ENCODE measurements at regions not wholly inside any gene's neighbourhood (a gene's known extent, or its start where the extent isn't known, plus 50 kb on each side); places are given as distances from the start of the nearest gene placed in this dataset.

DNA sequence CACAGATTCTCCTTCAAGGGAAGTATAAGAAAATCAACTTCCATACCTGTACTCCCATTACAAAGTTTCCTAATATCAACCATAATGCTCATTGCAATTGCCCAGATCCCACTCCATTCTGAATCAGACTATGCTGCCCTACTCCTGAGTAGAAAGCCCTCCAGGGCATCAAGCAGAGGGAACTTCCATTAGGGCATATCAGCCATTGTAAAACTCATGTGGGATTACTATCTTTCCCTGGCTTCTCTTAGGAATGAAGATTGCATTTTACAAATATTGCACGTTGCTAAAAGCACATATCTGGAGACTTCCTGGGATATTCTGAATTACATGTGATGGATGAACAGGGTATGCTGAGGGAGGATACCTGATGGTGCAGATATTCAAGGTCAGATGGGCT is 263.2 kb downstream of the FOXA2 start:
- DNase-seq (ENCODE audit: low read depth, low spot score), result no peak

GRCh38 chr20:22320245-22320915 is 264.0 kb downstream of the FOXA2 start:
- no peak for DNase-seq (ENCODE audit: low read depth, low spot score)

DNA sequence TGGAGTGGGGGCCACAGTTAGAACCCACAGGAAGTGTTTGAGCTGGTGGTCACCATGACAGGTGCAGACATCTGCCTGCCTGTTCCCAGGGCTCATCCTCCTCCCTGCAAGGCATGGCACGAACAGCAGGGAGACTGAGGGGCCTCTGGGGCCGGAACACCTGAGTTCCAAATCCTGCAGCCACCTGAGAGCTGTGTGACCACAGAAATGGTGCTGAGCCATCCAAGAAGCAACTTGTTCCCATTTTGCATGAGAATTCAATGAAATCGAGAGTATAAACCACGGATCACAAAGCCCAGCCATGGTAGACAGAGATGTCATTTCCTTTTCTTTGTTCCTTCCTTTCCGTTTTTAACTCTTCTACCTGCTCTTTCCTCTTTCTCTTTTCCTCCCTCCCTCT is 268.6 kb downstream of the FOXA2 start:
- no peak for DNase-seq (ENCODE audit: low read depth, low spot score)

DNA sequence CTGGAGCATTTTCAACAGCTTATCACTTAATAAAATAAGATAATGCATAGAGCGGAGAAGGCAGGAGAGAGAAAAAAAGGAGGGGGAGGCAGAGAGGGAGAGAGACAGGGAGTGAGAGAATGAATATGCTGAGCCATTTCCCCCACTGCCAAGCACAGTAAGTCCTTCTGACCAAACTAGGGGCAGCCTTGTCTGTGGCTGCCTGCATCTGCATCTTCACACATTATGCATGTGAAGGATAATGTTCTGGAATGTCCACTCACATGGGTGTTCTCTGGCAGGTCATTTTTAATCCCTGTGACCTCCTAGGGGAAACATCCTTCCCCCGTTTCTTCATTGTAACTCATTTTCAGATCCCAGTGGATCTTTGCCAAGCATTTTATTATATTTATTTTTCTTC is 269.3 kb downstream of the FOXA2 start:
- DNase-seq (ENCODE audit: low read depth, low spot score), result no peak

GRCh38 chr20:22312744-22313346 is 271.5 kb downstream of the FOXA2 start:
- no peak for DNase-seq (ENCODE audit: low read depth, low spot score)

- DNase-seq (ENCODE audit: low read depth, low spot score), result no peak
Measured at GRCh38 chr20:22308934-22309333, 275.4 kb downstream of the FOXA2 start.

DNA sequence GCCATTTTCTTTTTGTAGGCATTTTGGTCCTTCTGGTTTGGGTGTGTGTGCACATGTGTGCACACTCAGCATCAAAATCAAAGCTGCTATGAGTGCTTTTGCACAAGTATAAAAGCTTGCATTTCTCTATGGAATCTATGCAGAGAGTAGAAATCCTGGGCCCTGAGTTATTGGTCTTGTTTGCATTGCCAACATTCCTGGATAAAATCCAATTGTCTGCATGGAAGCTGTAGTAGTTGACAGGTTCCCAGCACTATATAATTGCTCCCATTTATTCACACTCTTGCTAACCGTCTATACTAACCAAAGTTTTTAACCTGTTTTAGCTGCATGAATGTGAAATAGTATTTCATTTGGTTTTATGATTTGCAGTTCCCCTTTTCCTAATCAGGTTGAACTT is 277.0 kb downstream of the FOXA2 start:
- DNase-seq (ENCODE audit: low read depth, low spot score), result no peak

GRCh38 chr20:22305381-22305780 is 279.0 kb downstream of the FOXA2 start:
- no peak for DNase-seq (ENCODE audit: low read depth, low spot score)

DNA sequence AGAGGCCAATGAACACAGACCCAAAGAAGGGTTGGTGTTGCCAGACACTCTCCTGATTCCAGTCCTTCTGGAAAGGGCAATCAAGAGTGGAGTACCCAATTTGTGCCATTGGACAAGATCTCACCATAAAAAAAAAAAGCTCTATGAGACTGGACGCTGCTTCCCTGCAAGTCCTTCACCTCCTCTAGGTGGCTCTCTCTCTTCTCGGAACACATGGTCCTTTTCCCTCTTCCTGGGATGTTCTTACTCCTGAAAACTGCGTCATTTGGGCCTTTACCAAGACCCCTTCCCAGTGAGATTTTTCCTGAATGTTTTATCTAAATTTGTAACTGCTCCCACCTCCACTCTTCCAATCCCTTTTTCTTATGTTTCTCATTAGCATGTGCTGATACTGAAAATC is 280.8 kb downstream of the FOXA2 start:
- no peak for DNase-seq (ENCODE audit: low read depth, low spot score)

- DNase-seq (ENCODE audit: low read depth, low spot score), result no peak
Measured at GRCh38 chr20:22302039-22302438, 282.3 kb downstream of the FOXA2 start.

GRCh38 chr20:22293886-22294285 is 290.5 kb downstream of the FOXA2 start:
- no peak for DNase-seq (ENCODE audit: low read depth, low spot score)

DNA sequence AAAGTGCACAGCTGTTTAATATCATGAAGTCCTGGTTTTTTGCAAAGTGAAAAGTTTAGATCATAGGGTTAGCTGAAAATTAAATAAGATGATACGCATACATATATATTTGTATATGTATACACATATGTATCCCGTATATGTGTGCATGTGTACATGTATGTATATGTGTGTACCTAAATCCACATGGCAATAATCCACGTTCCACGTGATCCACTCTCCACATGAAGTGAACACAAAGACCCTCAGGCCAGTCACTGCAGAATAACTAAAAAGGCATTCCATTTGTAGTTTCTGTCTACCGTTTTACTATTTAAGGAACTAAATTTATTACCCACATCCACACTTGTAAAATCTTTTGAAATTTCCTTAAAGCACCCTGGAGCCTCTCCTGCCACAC is 294.9 kb downstream of the FOXA2 start:
- no peak for DNase-seq (ENCODE audit: low read depth, low spot score)

- DNase-seq (ENCODE audit: low read depth, low spot score), result no peak
Measured at GRCh38 chr20:22288957-22289356, 295.4 kb downstream of the FOXA2 start.

GRCh38 chr20:22288156-22288555 is 296.2 kb downstream of the FOXA2 start:
- DNase-seq (ENCODE audit: low read depth, low spot score), result no peak

GRCh38 chr20:22285555-22285954 is 298.8 kb downstream of the FOXA2 start:
- DNase-seq (ENCODE audit: low read depth, low spot score), result no peak

- no peak for DNase-seq (ENCODE audit: low read depth, low spot score)
Measured at GRCh38 chr20:22282696-22283095, 301.7 kb downstream of the FOXA2 start.

GRCh38 chr20:22274330-22274729 is 310.0 kb downstream of the FOXA2 start:
- DNase-seq (ENCODE audit: low read depth, low spot score), result no peak

DNA sequence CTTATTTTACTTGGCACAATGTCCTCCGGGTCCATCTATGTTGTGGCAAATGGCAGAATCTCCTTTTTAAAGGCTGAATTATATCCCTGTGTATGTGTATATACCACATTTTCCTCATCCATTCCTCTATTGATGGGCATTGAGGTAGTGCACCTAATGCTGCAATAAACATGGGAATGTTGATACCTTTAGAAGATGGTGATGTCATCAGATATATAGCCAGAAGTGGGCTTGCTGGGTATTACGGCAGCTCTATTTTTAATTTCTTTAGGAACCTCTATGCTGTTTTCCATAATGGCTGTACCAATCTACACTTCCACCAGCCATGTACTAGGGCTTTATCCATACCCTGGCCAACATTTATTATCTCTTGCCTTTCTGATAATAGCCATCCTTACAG is 315.7 kb downstream of the FOXA2 start:
- DNase-seq (ENCODE audit: low read depth, low spot score), result no peak

DNA sequence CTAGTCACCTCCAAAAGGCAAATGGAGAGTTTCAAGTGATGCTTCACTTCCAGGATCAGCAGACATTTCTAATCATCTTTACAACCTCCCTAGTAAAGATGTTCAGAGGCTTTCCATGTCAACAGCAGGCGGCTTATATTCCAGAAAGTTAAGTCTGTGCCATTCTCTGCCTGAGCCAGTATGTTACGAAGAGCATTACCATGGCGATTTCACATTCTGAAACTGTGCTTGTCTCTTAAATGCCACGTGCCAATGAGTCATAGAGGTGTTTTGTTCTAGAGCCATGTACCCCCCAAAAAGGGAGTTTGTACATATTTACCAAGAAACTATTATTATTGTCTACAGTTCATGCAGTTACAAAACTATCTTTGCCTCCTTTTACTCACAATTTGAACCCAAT is 319.5 kb downstream of the FOXA2 start:
- DNase-seq (ENCODE audit: low read depth, low spot score), result no peak

- DNase-seq (ENCODE audit: low read depth, low spot score), result no peak
Measured at GRCh38 chr20:22260506-22260905, 323.9 kb downstream of the FOXA2 start.

- no peak for DNase-seq (ENCODE audit: low read depth, low spot score)
Measured at GRCh38 chr20:22257912-22258311, 326.5 kb downstream of the FOXA2 start.

GRCh38 chr20:22248051-22248667 is 336.2 kb downstream of the FOXA2 start:
- DNase-seq (ENCODE audit: low read depth, low spot score), result no peak

DNA sequence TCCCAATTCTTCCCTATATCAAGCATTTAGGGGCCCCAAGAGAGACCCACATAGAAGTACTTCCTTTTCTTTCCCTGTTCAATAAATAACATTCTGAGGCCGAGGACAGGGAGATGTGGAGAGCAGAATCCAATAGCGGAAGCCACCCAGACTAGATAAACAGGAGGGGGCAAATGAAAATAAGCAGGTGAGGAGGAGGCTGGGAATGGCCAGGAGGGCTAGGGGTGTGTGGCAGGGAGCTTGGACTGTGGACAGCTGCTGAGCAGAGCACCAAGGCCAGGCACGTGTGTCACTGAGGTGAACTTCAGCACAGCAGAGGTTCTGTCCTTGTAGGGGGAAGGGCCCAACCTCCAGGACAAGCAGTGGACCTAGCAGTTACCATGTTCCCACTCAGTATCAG is 339.2 kb downstream of the FOXA2 start:
- DNase-seq (ENCODE audit: low read depth, low spot score), result no peak

Data from pulmonary artery endothelial cell (primary cell).